GM12878 (cell line): ENCODE measurements at regions not wholly inside any gene's neighbourhood (a gene's known extent, or its start where the extent isn't known, plus 50 kb on each side); places are given as distances from the start of the nearest gene placed in this dataset.

Source experiments
- ATAC-seq: fragments of 200-7000 bp; cut with Tn5 transposase; 3 replicates; pipeline ENCODE4 v1.9.1; 2020; ENCODE audit warnings: mild to moderate bottlenecking, moderate library complexity
- BruUV-seq: library from RNA; stranded (reverse); fragments of 400-500 nt; replicated peaks from 2 replicates; lab custom pipeline; 2021; lab: Mats Ljungman, UMichigan
- CTCF ChIA-PET: fragments of 300-600 bp; sonication (Branson Sonifier 250); formaldehyde crosslinking; extraction: SDS; loops from one replicate; lab custom pipeline; 2021; ENCODE audit warnings: inconsistent platforms; lab: Yijun Ruan, JAX
- POLR2A ChIA-PET: fragments of 350-600 bp; formaldehyde crosslinking; extraction: SDS; loops from one replicate; lab custom pipeline; 2021; ENCODE audit warnings: inconsistent platforms; lab: Charles Lee
- RAD21 ChIA-PET: fragments of 300-600 bp; sonication (Branson Sonifier 250); formaldehyde crosslinking; loops from one replicate; lab custom pipeline; 2023; ENCODE audit warnings: antibody characterized with exemption; ENCODE audit not compliant: unreplicated experiment; lab: Charles Lee
- SMC1A ChIA-PET: fragments of 300-600 bp; sonication (Branson Sonifier 250); formaldehyde crosslinking; loops from one replicate; lab custom pipeline; 2023; ENCODE audit not compliant: unreplicated experiment, uncharacterized antibody; lab: Charles Lee
- DNase-seq: peaks from one replicate; pipeline ENCODE4 v3.0.0-alpha.2; 2011; ENCODE audit warnings: low read depth, low spot score
- FAIRE-seq: peaks from 3 replicates; lab custom pipeline; 2011; peaks lifted over from hg19 to GRCh38; lab: Jason Lieb, UNC
- H2AFZ ChIP-seq: 2 replicates; pipeline ENCODE4 v1.6.0; 2011; ENCODE audit warnings: low read depth, low read length, control low read depth; ENCODE audit not compliant: control insufficient read depth
- H3K27ac ChIP-seq: 2 replicates; pipeline ENCODE4 v1.5.1; 2011; ENCODE audit warnings: control low read depth; ENCODE audit not compliant: control insufficient read depth, insufficient read depth
- H3K27me3 ChIP-seq, 2 experiments: replicated peaks in 1 of 2; 2 replicates each; pipeline versions ENCODE4 v1.6.0 to v1.6.1; 2011; ENCODE audit warnings: low read length in 1 of 2; ENCODE audit not compliant: control insufficient read depth in 2 of 2, insufficient read depth in 2 of 2
- H3K36me3 ChIP-seq, 2 experiments: 2 replicates each; pipeline ENCODE4 v1.5.1; 2011; ENCODE audit warnings: low read length in 1 of 2; ENCODE audit not compliant: control insufficient read depth in 2 of 2, insufficient read depth in 2 of 2
- H3K4me1 ChIP-seq: 2 replicates; pipeline ENCODE4 v1.6.1; 2011; ENCODE audit warnings: mild to moderate bottlenecking, low read length, moderate library complexity, mixed read lengths; ENCODE audit not compliant: control insufficient read depth, insufficient read depth
- H3K4me2 ChIP-seq: 2 replicates; pipeline ENCODE4 v1.6.0; 2011; ENCODE audit warnings: control low read depth; ENCODE audit not compliant: control insufficient read depth, insufficient read depth
- H3K4me3 ChIP-seq: fragments of 200-600 bp; sonication (generic); 2 replicates; pipeline ENCODE4 v1.5.1; 2016
- H3K79me2 ChIP-seq: 2 replicates; pipeline ENCODE4 v1.6.0; 2011; ENCODE audit warnings: low read length; ENCODE audit not compliant: control insufficient read depth, insufficient read depth
- H3K9ac ChIP-seq: 2 replicates; pipeline ENCODE4 v1.8.0; 2011; ENCODE audit warnings: low read length, control low read depth, mixed read lengths; ENCODE audit not compliant: control insufficient read depth, insufficient read depth
- H3K9me3 ChIP-seq: replicated peaks from 3 replicates; pipeline ENCODE4 v1.5.1; 2011; ENCODE audit warnings: mild to moderate bottlenecking, low read length; ENCODE audit not compliant: control insufficient read depth, insufficient read depth
- H4K20me1 ChIP-seq: 2 replicates; pipeline ENCODE4 v1.6.0; 2011; ENCODE audit not compliant: control insufficient read depth, insufficient read depth
- CHD1 ChIP-seq: IDR thresholded peaks from 2 replicates; pipeline ENCODE4 v1.6.1; 2012; ENCODE audit warnings: low read depth, low read length, improper control_type of control experiment
- HDAC2 ChIP-seq: fragments of 200-600 bp; sonication (generic); IDR thresholded peaks from 2 replicates; pipeline ENCODE4 v1.6.1; 2017
- IKZF1 ChIP-seq: fragments of 450-650 bp; conservative IDR thresholded peaks from 2 replicates; pipeline ENCODE4 v1.6.1; 2017; ENCODE audit warnings: antibody characterized with exemption, mild to moderate bottlenecking
- NFXL1 ChIP-seq: fragments of 450-650 bp; IDR thresholded peaks from 2 replicates; pipeline ENCODE4 v1.6.1; 2017; ENCODE audit warnings: antibody characterized with exemption, mild to moderate bottlenecking, borderline replicate concordance
- NFYB ChIP-seq: IDR thresholded peaks from 2 replicates; pipeline ENCODE4 v1.6.1; 2011; ENCODE audit warnings: low read depth, mild to moderate bottlenecking, low read length, improper control_type of control experiment, moderate library complexity; ENCODE audit not compliant: insufficient read depth
- PAX8 ChIP-seq: fragments of 450-650 bp; IDR thresholded peaks from 2 replicates; pipeline ENCODE4 v1.6.1; 2017; ENCODE audit warnings: mild to moderate bottlenecking, moderate library complexity
- PML ChIP-seq: IDR thresholded peaks from 2 replicates; pipeline ENCODE4 v1.6.1; 2012; ENCODE audit warnings: low read length, inconsistent platforms
- SMC3 ChIP-seq: IDR thresholded peaks from 2 replicates; pipeline ENCODE4 v1.6.1; 2011; ENCODE audit warnings: low read length, improper control_type of control experiment, borderline replicate concordance
- SP1 ChIP-seq: IDR thresholded peaks from one replicate; pipeline ENCODE4 v1.6.1; 2011; ENCODE audit warnings: low read depth, low read length
- TAF1 ChIP-seq: IDR thresholded peaks from 2 replicates; pipeline ENCODE4 v1.6.1; 2011; ENCODE audit warnings: mild to moderate bottlenecking, low read depth, low read length, borderline replicate concordance
- TCF3 ChIP-seq: IDR thresholded peaks from 2 replicates; pipeline ENCODE4 v1.6.1; 2012; ENCODE audit warnings: low read depth, mild to moderate bottlenecking, low read length, borderline replicate concordance; ENCODE audit not compliant: insufficient read depth
- ZBED1 ChIP-seq: IDR thresholded peaks from 2 replicates; pipeline ENCODE4 v1.6.1; 2016; ENCODE audit warnings: borderline replicate concordance
- ZSCAN29 ChIP-seq: fragments of 450-650 bp; IDR thresholded peaks from 2 replicates; pipeline ENCODE4 v1.6.1; 2017; ENCODE audit warnings: mild to moderate bottlenecking, moderate library complexity
- WGBS: methylation state at CpG from one replicate; pipeline ENCODE4 v1.1.6; 2016; ENCODE audit warnings: low lambda C conversion rate; ENCODE audit not compliant: insufficient replicate concordance, insufficient coverage; ENCODE audit errors: missing lambda C conversion rate; 5-methylcytosine and 5-hydroxymethylcytosine counted together
- in situ Hi-C: fragments of 300-500 bp; cut with MboI; formaldehyde crosslinking; loops from 9 replicates; pipeline ENCODE4 v1.14.3; 2018; ENCODE audit warnings: mixed read lengths
- intact Hi-C: fragments of 100-400 bp; cut with micrococcal nuclease; formaldehyde crosslinking; loops from one replicate; pipeline ENCODE4 v1.14.2; 2022; ENCODE audit not compliant: unreplicated experiment
- TF ChIP-seq, protein P1 (sequence below): IDR thresholded peaks from 2 replicates; pipeline ENCODE4 v1.6.1; 2011; ENCODE audit warnings: low read depth, low read length, improper control_type of control experiment, borderline replicate concordance
- TF ChIP-seq, protein P2 (sequence below): fragments of 450-650 bp; IDR thresholded peaks from 2 replicates; pipeline ENCODE4 v1.6.1; 2017; ENCODE audit warnings: low read depth, mild to moderate bottlenecking, moderate library complexity
- TF ChIP-seq, protein P3 (sequence below): fragments of 450-650 bp; IDR thresholded peaks from 2 replicates; pipeline ENCODE4 v1.6.1; 2018; ENCODE audit warnings: borderline replicate concordance, mild to moderate bottlenecking; ENCODE audit not compliant: partially characterized antibody
- TF ChIP-seq, protein P4 (sequence below): fragments of 450-650 bp; IDR thresholded peaks from 2 replicates; pipeline ENCODE4 v1.6.1; 2018; ENCODE audit warnings: mild to moderate bottlenecking, low read depth, moderate library complexity; ENCODE audit not compliant: partially characterized antibody

DNA sequence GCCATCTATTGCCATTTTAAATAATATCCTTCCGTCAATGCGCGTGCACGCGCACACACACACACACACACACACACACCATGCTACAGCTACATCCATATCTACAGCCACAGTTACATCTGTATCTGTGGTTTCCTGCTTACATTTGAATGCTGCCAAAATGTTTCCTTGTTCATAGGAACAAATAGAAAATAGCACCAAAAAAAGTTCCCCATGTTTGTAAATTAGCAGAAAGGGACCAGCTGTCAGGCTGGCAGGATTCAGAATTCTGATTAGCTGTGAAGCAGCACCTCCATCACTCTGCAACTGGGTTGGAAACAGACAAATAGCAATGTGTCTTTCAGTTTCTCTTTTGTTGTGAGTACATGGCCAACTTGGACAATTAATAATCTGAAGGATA lies 601.5 kb downstream of the IRX1 start:
- in situ Hi-C loops, result no loop called here
- Histone ChIP-seq H3K36me3 (no peaks in the 10 kb centered on the region), H3K27me3 (no peaks in the 10 kb centered on the region), H4K20me1 (no peaks in the 10 kb centered on the region), H2AFZ (no peak overlapping the region), H3K4me1 (no peaks in the 10 kb centered on the region), H3K4me2 (no peak overlapping the region), H3K9me3 (no peaks in the 10 kb centered on the region), H3K4me3 (no peak overlapping the region), H3K79me2 (no peaks in the 10 kb centered on the region), H3K9ac (no peak overlapping the region), H3K27ac (no peak overlapping the region)
- no peak for FAIRE-seq
- 60% methylated on average over 4 of the region's 5 CpGs for WGBS
- RAD21 ChIA-PET, result no interaction called here
- no TSS peak for BruUV-seq
- SMC1A ChIA-PET, result no interaction called here
- CTCF ChIA-PET, result no interaction called here
- POLR2A ChIA-PET, result no interaction called here
- intact Hi-C loops, result no loop called here
- ATAC-seq, result no peak
- no peak for DNase-seq
- TF ChIP-seq TCF3 (no peak), HDAC2 (no peak), ZSCAN29 (no peak), ZBED1 (no peak), NFXL1 (no peak), PAX8 (no peak), NFYB (no peak), IKZF1 (no peak), PML (no peak), SP1 (no peak), CHD1 (no peak), SMC3 (no peak), TAF1 (no peak)
- TF ChIP-seq, protein P1, sequence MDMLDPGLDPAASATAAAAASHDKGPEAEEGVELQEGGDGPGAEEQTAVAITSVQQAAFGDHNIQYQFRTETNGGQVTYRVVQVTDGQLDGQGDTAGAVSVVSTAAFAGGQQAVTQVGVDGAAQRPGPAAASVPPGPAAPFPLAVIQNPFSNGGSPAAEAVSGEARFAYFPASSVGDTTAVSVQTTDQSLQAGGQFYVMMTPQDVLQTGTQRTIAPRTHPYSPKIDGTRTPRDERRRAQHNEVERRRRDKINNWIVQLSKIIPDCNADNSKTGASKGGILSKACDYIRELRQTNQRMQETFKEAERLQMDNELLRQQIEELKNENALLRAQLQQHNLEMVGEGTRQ, result no peak
- TF ChIP-seq, protein P2, sequence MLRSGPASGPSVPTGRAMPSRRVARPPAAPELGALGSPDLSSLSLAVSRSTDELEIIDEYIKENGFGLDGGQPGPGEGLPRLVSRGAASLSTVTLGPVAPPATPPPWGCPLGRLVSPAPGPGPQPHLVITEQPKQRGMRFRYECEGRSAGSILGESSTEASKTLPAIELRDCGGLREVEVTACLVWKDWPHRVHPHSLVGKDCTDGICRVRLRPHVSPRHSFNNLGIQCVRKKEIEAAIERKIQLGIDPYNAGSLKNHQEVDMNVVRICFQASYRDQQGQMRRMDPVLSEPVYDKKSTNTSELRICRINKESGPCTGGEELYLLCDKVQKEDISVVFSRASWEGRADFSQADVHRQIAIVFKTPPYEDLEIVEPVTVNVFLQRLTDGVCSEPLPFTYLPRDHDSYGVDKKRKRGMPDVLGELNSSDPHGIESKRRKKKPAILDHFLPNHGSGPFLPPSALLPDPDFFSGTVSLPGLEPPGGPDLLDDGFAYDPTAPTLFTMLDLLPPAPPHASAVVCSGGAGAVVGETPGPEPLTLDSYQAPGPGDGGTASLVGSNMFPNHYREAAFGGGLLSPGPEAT, result no peak
- TF ChIP-seq, protein P3, sequence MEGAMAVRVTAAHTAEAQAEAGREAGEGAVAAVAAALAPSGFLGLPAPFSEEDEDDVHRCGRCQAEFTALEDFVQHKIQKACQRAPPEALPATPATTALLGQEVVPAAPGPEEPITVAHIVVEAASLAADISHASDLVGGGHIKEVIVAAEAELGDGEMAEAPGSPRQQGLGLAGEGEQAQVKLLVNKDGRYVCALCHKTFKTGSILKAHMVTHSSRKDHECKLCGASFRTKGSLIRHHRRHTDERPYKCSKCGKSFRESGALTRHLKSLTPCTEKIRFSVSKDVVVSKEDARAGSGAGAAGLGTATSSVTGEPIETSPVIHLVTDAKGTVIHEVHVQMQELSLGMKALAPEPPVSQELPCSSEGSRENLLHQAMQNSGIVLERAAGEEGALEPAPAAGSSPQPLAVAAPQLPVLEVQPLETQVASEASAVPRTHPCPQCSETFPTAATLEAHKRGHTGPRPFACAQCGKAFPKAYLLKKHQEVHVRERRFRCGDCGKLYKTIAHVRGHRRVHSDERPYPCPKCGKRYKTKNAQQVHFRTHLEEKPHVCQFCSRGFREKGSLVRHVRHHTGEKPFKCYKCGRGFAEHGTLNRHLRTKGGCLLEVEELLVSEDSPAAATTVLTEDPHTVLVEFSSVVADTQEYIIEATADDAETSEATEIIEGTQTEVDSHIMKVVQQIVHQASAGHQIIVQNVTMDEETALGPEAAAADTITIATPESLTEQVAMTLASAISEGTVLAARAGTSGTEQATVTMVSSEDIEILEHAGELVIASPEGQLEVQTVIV, result no peak
- TF ChIP-seq, protein P4, sequence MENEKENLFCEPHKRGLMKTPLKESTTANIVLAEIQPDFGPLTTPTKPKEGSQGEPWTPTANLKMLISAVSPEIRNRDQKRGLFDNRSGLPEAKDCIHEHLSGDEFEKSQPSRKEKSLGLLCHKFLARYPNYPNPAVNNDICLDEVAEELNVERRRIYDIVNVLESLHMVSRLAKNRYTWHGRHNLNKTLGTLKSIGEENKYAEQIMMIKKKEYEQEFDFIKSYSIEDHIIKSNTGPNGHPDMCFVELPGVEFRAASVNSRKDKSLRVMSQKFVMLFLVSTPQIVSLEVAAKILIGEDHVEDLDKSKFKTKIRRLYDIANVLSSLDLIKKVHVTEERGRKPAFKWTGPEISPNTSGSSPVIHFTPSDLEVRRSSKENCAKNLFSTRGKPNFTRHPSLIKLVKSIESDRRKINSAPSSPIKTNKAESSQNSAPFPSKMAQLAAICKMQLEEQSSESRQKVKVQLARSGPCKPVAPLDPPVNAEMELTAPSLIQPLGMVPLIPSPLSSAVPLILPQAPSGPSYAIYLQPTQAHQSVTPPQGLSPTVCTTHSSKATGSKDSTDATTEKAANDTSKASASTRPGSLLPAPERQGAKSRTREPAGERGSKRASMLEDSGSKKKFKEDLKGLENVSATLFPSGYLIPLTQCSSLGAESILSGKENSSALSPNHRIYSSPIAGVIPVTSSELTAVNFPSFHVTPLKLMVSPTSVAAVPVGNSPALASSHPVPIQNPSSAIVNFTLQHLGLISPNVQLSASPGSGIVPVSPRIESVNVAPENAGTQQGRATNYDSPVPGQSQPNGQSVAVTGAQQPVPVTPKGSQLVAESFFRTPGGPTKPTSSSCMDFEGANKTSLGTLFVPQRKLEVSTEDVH, result no peak
